WI38 (cell line): ENCODE measurements at regions not wholly inside any gene's neighbourhood (a gene's known extent, or its start where the extent isn't known, plus 50 kb on each side); places are given as distances from the start of the nearest gene placed in this dataset.
"Not testable (repeated sequence)": the region's sequence is repeated elsewhere in the genome, so short reads cannot be mapped to it uniquely, and the experiment has no call there.

Experiments
- H3K4me3 ChIP-seq: 2 replicates; pipeline ENCODE4 v1.5.1; 2011; ENCODE audit warnings: low read depth, mild to moderate bottlenecking, control low read depth, low read length
- CTCF ChIP-seq: IDR thresholded peaks from 2 replicates; pipeline ENCODE4 v1.5.1; 2012; ENCODE audit warnings: low read depth, mild to moderate bottlenecking, control low read depth, low read length

DNA sequence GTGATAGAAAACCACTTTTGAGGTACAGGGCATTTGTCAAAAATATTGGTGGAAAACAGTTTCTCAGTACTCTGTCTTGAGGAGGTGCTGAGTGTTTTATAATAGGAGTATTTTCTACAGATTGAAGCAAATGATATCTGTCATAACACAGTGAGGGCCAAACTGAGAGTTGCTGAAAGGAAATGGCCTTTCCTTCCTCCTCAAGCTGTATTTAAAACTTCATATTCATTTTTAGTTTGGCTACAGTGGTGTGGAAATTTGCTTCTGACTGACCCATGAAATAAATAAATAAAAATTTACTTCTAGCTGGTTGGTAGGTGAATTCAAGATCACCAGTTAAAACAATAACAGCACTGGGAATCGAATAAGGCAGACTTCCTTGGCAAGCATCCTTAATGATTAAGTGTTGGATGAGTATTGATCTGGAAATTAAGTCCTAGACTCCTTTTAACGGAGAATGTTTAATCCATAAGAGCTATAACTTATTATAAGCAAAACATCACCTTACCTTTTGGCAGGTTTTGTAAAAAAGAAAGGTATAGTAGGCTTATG lies 828.6 kb upstream of the CITED2 start:
- no peak for TF ChIP-seq CTCF
- no peak overlapping the region for H3K4me3 ChIP-seq

DNA sequence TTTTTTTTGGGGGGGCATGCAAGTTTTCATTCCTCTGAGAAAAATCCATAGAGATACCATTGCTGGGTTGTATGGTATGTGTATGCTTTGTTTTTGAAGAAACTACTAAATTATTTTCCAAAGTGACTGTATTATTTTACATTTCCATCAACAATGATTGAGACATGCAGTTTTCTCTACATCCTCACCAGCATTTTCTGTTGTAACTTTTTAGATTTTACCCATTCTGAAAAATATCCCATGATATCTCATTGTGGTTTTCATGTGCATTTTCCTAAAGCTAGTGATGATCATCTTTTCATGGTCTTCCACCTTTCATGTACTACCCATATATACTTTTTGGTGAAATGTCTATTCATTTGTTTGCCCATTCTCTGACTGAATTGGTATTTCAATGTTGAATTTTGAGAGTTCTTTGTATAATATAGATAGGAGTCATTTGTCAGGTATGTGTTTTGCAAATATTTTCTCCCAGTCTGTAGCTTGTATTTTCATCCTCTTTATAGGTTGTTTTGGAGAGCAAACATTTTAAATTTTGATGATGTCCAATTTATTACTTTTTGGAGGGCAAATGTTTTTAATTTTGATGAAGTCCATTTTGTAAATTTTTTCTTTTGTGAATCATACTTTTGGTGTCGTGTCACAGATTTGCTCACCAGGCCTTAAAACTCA lies 827.5 kb upstream of the CITED2 start:
- TF ChIP-seq CTCF, result no peak
- H3K4me3 ChIP-seq, result no peak overlapping the region

DNA sequence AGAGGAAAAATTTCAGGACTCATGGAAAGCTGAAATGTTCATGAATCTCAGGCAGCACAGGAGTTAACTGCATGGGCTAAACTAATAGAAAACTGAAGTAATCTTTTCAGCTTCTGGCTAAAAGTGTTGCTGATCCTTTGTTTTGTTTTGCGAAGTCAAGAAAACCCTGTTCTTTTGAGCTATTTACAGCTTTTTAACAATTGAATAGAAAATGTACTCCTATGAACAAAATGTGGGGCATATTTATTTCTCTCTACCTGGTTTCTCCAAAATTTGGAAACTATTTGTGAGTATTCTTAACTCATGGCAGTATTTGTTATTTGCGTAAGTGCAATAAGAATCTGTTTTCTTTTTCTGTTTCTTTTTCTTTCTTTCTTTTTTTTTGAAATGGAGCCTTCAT lies 818.8 kb upstream of the CITED2 start:
- no peak overlapping the region for H3K4me3 ChIP-seq
- no peak for TF ChIP-seq CTCF

- TF ChIP-seq CTCF, result no peak
- H3K4me3 ChIP-seq, result no peak overlapping the region
Observed at GRCh38 chr6:140192018-140192417, 817.6 kb upstream of the CITED2 start.

GRCh38 chr6:140189263-140189662 lies 814.8 kb upstream of the CITED2 start:
- H3K4me3 ChIP-seq, result not testable (repeated sequence)

DNA sequence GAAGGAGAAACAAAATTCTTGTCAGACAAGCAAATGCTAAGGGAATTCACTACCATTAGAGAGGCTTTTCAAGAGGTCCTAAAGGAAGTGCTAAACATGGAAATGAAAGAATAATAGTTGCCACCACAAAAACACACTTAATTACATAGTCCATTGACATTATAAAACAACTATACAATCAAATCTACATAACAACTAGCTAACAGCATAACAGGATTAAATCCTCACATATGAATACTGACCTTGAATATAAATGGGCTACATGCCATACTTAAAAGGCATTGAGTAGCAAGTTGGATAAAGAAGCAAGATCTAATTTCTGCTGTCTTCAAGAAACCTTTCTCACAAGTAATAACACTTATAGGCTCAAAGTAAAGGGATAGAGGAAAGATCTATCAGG lies 811.5 kb upstream of the CITED2 start:
- no peak for TF ChIP-seq CTCF
- H3K4me3 ChIP-seq, result no peak overlapping the region

GRCh38 chr6:140183881-140184280 lies 809.4 kb upstream of the CITED2 start:
- no peak for TF ChIP-seq CTCF
- H3K4me3 ChIP-seq, result no peak overlapping the region

DNA sequence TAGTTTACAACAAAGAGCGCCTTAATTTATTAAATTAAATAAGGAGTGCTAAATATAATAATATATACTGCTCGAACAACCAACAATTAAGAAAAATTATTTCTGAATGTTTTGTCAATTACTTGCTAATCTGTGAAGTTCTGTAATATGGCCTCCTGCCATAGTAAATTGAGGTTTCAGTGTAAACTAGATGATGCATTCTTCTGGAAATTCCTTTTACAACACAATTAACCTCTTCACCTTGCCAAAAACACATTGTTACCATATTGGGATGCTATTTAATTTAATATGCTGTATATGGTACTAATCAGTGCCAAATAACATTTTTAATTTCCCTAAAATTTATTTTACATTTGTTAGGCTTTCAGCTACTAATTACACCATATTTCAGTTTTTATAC lies 808.4 kb upstream of the CITED2 start:
- H3K4me3 ChIP-seq, result no peak overlapping the region
- no peak for TF ChIP-seq CTCF
